ENCODE measurements at regions not wholly inside any gene's neighbourhood (a gene's known extent, or its start where the extent isn't known, plus 50 kb on each side); places are given as distances from the start of the nearest gene placed in this dataset.

- DNase-seq (ENCODE audit: low read depth in 3 of 3, low spot score in 1 of 3), result no peak
Observed at GRCh38 chr17:72538443-72538842, 417.6 kb downstream of the SOX9 start.

- no peak for DNase-seq (ENCODE audit: low read depth in 3 of 3, low spot score in 1 of 3)
Observed at GRCh38 chr17:72538901-72539352, 418.1 kb downstream of the SOX9 start.

- DNase-seq (ENCODE audit: low read depth in 3 of 3, low spot score in 1 of 3), result peak in 1 of 3 donors; percentile 55
Observed at GRCh38 chr17:72539981-72540897, 419.4 kb downstream of the SOX9 start.

- DNase-seq (ENCODE audit: low read depth in 3 of 3, low spot score in 1 of 3), result no peak
Observed at GRCh38 chr17:72542317-72542716, 421.5 kb downstream of the SOX9 start.

- DNase-seq (ENCODE audit: low read depth in 3 of 3, low spot score in 1 of 3), result no peak
Observed at GRCh38 chr17:72545766-72546165, 424.9 kb downstream of the SOX9 start.

- DNase-seq (ENCODE audit: low read depth in 3 of 3, low spot score in 1 of 3), result no peak
Observed at GRCh38 chr17:72553051-72553755, 432.4 kb downstream of the SOX9 start.

GRCh38 chr17:72554508-72554907 is 433.7 kb downstream of the SOX9 start:
- DNase-seq (ENCODE audit: low read depth in 3 of 3, low spot score in 1 of 3), result no peak

GRCh38 chr17:72555052-72555451 is 434.2 kb downstream of the SOX9 start:
- DNase-seq (ENCODE audit: low read depth in 3 of 3, low spot score in 1 of 3), result no peak

- peak; percentile 6 to 36 (median 10) for DNase-seq (ENCODE audit: low read depth in 3 of 3, low spot score in 1 of 3)
Observed at GRCh38 chr17:72556944-72557826, 436.4 kb downstream of the SOX9 start.

GRCh38 chr17:72558971-72559476 is 438.2 kb downstream of the SOX9 start:
- DNase-seq (ENCODE audit: low read depth in 3 of 3, low spot score in 1 of 3), result no peak

GRCh38 chr17:72560303-72561247 is 439.8 kb downstream of the SOX9 start:
- peak in 1 of 3 donors; percentile 10 for DNase-seq (ENCODE audit: low read depth in 3 of 3, low spot score in 1 of 3)

GRCh38 chr17:72561266-72561665 is 440.4 kb downstream of the SOX9 start:
- no peak for DNase-seq (ENCODE audit: low read depth in 3 of 3, low spot score in 1 of 3)

- no peak for DNase-seq (ENCODE audit: low read depth in 3 of 3, low spot score in 1 of 3)
Observed at GRCh38 chr17:72561680-72562079, 440.9 kb downstream of the SOX9 start.

GRCh38 chr17:72562615-72563188 is 441.9 kb downstream of the SOX9 start:
- DNase-seq (ENCODE audit: low read depth in 3 of 3, low spot score in 1 of 3), result no peak

- no peak for DNase-seq (ENCODE audit: low read depth in 3 of 3, low spot score in 1 of 3)
Observed at GRCh38 chr17:72563952-72564351, 443.1 kb downstream of the SOX9 start.

- DNase-seq (ENCODE audit: low read depth in 3 of 3, low spot score in 1 of 3), result no peak
Observed at GRCh38 chr17:72565006-72565405, 444.2 kb downstream of the SOX9 start.

- DNase-seq (ENCODE audit: low read depth in 3 of 3, low spot score in 1 of 3), result no peak
Observed at GRCh38 chr17:72565758-72566157, 444.9 kb downstream of the SOX9 start.

- DNase-seq (ENCODE audit: low read depth in 3 of 3, low spot score in 1 of 3), result no peak
Observed at GRCh38 chr17:72566671-72567484, 446.1 kb downstream of the SOX9 start.

GRCh38 chr17:72567774-72568173 is 447.0 kb downstream of the SOX9 start:
- no peak for DNase-seq (ENCODE audit: low read depth in 3 of 3, low spot score in 1 of 3)
